HG02763 (cell line): ENCODE measurements at regions not wholly inside any gene's neighbourhood (a gene's known extent, or its start where the extent isn't known, plus 50 kb on each side); places are given as distances from the start of the nearest gene placed in this dataset.
"Not testable (repeated sequence)": the region's sequence is repeated elsewhere in the genome, so short reads cannot be mapped to it uniquely, and the experiment has no call there.

Source experiments
- ATAC-seq: cut with Tn5 transposase; IDR thresholded peaks from one replicate; pipeline ENCODE4 v1.9.1; 2021; ENCODE audit warnings: mild to moderate bottlenecking, moderate library complexity; ENCODE audit not compliant: unreplicated experiment

DNA sequence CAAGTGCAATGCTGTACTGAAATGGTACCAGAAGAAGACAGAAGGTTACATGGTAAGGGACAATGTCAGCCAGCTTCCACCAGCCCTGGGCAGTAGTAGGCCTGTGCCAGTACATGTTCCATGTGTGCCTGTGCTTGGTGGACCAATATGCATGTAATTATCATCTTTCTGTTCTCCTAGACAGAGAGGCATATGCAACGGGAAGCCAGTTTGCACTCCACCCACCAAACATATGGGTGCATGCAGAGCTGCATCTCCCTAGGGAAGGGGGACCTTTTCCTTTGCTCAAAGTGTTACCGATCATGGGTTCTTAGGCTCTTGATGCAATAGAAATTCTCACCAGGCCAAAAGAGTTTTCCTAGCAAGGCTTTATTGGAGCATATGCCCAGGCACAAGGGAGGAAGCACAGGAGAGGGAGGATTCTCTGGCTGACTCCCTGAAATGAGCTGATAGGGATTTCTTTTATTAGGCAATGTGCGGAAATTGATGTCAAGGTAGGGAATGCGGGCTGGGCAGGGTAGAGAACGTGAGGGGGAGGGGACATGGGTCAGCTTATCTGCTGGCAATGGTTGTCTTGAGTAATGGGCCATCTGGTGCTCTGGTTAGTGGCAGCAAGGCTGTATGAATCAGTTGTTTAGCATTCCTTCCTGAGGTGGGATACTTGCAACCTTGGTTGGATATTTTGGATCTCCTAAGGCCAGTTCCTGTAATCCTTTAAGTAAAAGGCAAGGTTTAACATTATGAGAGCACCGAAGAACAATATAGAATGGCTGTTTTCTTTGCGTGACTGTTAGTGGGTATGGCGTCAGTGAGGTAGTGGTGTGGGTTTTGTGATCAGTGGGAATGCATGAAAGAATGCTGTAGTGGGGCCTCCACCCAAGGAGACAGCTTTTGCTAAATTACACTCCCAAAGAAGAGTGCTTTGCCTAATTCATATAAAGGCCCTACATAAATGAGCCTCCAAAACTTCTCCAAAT, 102.5 kb downstream of the CDRT15L2 start:
- not testable (repeated sequence) for ATAC-seq

DNA sequence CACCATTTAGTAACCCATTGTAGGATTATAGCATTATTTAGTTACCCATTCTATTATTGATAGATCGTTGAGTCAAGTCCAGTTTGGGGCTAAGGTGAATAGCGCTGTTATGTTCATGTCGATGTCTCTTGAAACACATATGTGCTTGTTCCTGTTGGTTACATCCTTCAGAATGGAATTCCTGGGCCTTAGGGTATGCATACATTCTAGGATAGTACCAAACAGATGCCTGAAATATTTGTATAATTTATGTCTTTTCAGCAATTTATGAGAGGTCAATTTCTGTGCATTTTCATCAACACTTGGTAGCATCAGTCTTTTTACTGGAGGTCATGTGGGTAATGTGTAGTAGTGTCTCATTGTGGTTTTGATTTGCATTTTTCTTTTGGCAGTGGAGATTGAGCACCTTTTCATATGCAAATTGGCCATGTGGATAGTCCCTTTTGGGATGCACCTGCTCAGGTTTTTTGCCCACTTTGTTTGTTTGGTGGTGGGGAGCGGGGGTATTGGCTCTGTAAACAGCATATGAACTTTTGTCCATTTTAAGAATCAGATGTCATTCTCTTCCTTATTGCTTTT, 104.2 kb downstream of the CDRT15L2 start:
- not testable (repeated sequence) for ATAC-seq

DNA sequence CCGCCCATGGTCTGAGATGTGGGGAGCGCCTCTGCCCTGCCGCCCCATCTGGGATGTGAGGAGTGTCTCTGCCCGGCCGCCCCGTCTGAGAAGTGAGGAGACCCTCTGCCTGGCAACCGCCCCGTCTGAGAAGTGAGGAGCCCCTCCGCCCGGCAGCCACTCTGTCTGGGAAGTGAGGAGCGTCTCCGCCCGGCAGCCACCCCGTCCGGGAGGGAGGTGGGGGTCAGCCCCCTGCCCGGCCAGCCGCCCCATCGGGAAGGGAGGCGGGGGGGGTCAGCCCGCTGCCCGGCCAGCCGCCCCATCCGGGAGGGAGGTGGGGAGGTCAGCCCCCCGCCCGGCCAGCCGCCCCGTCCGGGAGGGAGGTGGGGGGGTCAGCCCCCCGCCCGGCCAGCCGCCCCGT, 105.5 kb downstream of the CDRT15L2 start:
- ATAC-seq: not testable (repeated sequence)

DNA sequence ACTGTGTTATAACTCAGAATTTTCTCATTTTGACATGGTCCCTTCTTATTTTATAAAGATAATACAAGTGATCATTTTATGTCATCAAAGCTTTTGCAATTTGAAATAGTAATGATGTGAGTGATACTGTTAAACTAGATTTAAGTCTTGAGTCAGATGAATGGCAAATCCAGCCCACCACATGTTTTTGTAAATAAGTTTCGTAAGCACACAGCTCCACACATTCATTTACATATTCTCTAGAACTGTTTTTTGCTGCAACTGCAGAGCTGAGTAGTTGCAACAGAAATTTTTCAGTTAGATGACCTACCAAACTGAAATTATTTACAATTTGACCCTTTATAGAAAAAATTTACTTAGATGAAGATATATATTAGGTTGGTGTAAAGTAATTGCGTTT, 108.1 kb downstream of the CDRT15L2 start:
- not testable (repeated sequence) for ATAC-seq

DNA sequence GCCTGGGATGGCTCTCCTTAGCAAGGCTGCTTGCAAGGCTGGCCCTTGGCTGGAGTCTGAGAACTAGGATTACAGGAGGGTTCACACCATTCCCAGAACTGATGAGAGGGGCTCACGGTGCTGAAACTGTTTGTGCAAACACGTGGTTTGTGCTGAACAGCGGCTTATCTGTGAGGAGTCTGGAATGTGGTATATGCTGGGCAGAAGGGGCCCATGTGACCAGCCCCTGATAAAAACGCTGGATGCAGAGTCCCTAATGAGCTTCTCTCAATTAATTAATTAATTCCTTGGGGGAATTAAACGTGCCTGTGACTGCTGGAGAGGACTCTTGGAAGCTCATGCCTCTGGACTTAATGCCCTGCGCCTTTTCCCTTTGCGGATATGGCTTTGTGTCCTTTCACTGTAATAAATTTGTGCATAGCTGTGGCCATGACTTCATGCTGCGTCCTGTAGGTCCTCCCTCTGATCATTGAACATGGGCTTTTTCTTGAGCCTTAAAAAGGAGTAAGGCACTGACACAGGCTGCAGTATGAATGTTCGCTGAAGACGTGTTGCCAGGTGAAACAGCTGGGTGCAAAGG, 109.7 kb downstream of the CDRT15L2 start:
- ATAC-seq: not testable (repeated sequence)

DNA sequence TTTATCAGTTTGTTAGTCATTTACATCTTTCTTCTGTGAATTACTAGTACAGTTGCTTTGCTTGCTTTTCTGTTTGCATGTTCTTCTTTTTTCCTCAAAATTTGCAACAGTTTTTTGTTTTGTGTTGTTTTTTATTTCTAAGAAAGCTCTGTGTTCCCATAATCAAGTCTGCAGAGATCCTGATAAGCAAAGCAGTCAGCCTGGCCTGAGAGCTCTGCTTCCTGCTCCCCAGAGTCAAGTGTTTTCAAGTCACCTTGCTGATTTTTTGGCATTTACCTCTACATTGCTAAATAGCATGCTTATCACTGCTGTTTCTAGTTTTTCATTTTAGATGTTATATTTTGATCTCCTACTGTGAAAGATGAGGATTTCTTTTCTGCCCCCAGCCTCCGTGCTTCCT, 113.2 kb downstream of the CDRT15L2 start:
- ATAC-seq: not testable (repeated sequence)

DNA sequence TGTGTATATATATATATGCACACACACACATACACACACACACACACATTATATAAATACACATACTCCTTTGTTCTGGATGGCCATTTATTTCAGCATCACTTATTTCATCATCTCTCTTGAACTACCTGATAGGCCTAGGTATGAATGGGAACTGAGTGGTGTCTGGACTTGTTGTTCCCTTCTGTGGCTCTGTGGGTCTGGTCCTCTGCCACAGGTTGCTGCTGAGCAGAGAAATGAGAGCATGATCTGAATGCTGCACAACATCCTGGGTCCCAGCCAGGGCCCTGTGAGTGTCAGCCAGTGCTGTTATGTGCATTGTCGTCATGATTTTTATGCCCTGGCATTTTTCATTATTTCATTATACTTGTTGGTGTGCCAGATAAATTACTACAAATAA, 116.3 kb downstream of the CDRT15L2 start:
- ATAC-seq: not testable (repeated sequence)

DNA sequence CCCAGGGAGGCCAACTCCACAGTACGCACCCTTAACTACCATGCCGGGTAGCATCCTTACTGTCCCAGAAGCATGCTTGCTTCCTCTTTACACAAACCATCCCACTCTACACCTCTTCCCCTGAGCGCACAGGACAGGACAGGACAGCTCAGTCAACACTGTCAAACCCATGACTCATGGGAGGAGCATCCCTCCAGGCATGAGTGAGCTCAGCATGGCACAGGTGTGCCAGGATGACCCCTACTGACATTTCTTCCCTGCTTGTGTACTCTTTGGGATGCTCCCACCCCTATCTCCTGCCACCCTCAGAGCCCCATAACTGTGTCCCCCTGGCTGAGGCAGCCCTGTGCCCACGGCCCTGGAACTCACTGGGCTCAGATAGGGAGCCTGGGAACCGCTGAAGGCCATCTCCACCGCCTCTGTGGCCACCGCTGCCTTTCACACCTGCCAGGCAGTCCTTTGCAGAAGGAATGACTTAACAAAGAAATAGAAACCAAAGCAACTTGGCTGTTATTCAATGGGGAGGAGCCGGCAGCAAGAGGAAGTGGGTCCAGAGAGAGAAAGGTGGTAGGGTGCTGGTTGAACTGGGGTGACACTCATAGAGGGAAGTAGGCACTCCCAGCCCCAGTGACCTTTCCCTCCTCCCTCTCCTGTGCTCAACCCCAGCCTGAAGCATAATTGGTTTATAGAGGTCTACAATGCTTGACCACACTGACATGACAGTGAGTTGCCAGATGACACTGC, 119.1 kb downstream of the CDRT15L2 start:
- peak; percentile 83 for ATAC-seq

DNA sequence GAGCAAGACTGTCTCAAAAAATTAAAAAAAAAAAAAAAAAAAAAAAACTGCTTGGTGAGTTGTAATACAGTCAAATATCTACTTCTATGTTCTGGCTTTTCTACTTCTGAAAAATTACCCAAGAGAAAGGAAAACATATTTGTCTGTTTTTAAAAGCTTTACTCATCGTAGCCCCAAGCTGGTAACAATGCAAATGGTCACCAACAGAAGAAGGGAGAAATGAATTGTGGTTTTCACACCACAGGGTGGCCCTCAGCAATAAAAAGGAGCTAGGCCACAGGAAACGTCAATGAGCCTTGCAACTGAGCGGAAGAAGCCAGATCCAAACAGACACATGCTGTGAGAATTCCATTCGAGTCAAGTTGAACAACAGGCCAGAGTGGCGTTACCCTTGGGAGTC, 121.0 kb downstream of the CDRT15L2 start:
- ATAC-seq: not testable (repeated sequence)

DNA sequence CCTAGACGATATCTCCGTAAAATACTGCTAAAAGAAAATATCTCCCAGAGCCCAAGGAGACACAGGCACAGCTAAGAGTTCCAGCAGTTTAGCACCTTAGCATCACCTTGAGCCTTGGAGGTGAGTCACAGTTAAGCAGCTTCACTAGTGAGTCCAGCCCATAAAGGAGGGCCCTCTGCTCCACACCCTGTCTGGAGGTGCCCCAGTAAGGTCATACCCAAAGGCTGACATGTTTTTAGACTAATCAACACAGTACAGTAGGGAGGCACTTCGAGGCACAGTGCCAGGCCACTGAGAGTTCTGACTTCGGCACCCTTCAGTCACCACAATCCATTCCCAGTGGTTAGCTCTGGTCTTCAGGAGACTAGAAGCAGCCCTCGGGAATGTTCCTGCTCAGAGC, 121.8 kb downstream of the CDRT15L2 start:
- not testable (repeated sequence) for ATAC-seq

DNA sequence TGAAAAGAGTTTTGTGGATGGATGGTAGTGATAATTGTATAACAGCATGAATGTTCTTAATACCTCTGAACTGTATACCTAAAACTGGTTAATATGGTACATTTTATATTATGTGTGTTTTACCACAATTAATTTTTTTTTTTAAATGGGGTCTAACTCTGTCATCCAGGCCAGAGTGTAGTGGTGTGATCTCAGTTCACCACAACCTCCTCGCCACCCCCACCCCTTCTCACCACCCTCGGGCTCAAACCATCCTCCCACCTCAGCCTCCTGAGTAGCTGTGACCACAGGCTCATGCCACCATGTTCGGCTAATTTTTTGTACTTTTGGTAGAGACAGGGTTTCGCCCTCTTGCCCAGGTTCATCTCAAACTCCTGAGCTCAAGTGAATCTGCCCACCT, 123.2 kb downstream of the CDRT15L2 start:
- ATAC-seq: no peak

DNA sequence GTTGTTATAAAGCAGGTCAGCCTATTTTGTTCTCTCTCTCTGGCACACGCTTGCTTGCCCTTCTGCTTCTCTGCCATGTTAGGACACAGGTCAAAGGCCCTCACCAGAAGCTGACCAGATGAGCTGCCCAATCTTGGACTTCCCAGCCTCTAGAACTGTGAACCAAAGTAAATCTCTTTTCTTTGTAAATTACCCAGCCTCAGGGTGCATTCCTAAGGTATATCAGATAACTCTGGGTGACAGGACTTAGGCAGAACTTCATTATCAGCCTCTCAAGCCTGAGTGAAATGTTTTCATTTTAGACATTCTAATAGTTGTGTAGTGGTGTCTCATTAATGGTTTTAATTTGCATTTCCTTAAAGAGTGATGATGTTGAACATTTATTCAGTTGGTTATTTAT, 124.3 kb downstream of the CDRT15L2 start:
- ATAC-seq: no peak

DNA sequence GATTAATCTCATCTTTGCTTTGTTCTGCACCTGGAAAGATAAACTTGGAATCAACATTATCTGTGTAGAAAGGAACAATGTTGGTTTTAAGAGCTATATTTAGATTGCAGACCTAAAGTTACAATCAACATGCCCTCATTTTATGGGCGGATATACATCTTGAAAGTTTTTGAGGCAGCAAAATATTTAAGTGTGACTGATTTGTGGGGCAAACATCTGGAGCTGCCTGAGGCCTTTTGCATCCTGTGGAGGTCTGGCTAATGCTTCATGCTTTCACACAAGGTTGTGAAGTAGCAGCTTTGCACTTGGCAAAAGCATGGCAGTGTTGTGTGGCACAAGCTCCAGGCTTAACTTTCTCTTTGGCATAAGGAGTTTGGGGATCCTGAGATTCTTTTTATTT, 125.7 kb downstream of the CDRT15L2 start:
- not testable (repeated sequence) for ATAC-seq

DNA sequence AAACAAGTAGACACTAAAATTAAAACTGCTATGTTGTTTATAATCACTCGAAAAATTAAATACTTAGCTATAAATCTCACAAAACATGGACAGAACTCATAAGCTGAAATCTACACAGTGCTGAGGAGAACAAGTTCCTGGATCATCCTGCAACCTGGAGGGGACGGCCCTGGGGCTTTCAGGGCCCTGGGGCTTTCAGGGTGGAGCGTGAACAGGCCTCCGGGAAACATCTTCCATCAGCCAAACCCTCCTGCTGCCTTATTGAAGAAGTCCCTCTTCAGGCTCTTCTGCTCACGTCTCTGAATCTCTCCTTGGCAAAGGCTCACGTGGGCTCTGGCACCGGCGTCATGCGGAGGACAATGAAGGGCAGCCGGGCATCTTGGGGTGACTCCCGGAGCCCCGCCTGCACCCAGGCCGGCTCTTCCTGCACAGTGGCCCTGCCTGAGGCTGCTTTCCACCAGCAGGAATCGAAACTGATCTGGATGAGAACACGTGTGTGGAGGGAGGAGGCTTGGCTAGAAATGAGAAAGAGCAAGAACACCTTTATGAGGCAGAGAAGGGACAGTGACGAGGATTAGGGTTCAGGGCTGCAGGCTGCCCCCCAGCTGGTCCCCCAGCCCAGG, 127.3 kb downstream of the CDRT15L2 start:
- ATAC-seq: no peak

DNA sequence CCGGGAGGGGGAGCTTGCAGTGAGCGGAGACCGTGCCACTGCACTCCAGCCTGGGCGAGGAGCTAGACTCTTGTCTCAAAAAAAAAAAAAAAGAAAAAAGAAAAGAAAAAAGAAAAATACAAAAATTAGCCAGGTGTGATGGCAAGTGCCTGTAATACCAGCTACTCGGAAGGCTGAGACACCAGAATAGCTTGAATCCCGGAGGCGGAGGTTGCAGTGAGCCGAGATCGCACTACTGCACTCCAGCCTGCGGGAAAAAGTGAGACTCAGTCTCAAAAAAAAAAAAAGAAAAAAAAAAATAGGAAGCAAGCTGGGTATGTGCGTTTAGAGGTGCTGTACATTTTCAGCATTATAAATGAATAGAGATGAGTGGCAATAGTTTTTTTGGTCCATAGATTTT, 129.3 kb downstream of the CDRT15L2 start:
- ATAC-seq: not testable (repeated sequence)

DNA sequence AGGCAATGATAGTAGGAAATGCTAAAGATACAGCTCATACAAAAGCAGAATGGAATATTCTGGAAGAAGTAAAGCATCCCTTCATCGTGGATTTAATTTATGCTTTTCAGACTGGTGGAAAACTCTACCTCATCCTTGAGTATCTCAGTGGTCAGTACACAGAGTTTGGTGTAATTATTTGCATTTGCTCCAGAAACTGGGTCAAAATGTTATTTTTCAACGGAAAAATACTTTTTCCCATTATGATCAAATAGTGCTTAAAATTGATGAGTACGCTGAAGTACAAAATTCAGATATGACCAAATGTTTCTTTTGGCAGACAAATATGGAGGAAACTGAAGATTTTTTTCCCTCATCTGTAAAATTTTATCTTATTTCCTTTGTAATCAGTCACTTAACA, 137.0 kb downstream of the CDRT15L2 start:
- not testable (repeated sequence) for ATAC-seq

DNA sequence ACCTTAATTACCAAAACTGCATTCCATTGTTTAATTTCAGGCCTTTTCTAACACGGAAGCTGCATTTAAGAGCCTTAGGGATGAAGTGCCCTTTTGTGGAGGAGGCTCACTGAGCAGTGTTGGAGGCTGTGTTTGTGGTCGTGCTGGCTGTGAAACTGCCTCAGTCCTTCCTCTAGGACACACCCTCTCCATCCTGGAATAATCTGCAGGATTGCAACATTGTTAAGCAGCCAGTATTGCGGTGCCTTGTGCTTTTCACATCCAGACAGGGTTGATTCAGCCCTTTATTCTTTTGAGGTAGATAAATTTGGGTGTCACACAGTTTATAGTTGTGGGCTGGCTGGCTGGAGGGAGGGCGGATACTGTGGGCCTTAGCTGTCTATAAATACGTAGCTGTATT, 141.6 kb downstream of the CDRT15L2 start:
- ATAC-seq: no peak

DNA sequence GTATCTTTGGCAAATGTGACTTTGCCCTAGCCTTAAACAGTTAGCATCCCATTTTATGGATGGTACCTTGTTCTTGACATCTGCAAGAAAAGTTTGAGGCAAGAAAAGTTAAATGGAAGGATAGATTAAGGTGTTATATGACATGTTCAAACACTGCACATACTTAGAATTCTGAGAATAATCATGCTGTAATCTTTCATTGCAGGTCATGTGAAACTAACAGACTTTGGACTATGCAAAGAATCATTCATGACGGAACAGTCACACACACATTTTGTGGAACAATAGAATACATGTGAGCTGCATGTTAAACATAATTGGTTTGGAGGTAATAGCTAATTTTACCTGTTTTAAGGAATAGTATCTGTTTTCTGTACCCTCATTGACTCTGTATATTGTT, 144.9 kb downstream of the CDRT15L2 start:
- not testable (repeated sequence) for ATAC-seq

DNA sequence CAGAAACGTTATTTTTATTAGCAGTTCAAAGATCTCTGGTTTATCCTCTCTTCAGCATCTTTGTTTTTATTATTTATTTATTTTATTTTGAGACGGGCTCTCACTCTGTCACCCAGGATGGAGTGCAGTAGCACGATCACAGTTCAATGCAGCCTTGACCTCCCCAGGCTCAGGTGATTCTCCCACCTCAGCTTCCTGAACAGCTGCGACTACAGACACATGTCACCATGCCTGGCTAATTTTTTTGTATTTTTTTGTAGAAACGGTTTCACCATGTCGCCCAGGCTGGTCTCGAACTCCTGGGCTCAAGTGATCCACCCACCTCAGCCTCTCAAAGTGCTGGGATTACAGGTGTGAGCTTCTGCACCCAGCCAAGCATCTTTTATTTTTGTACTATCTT, 147.7 kb downstream of the CDRT15L2 start:
- not testable (repeated sequence) for ATAC-seq

DNA sequence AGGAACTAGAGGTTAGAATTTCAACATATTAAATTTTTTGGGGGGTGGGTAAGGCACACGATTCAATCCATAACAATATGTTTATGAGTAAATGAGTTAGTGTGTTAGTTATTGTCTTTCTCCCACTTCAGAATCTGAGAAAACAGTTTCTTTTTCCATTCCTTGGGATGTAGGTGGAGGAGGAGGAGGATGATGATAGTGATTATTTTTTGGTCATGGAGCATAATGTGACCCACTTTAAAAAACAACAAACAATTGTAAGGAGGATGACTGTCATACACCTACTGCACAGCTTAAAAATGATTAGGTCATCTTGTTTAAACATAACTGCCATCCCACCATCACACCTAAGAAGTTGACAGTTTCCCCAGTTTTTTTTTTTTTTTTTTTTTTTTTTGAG, 148.7 kb downstream of the CDRT15L2 start:
- no peak for ATAC-seq

DNA sequence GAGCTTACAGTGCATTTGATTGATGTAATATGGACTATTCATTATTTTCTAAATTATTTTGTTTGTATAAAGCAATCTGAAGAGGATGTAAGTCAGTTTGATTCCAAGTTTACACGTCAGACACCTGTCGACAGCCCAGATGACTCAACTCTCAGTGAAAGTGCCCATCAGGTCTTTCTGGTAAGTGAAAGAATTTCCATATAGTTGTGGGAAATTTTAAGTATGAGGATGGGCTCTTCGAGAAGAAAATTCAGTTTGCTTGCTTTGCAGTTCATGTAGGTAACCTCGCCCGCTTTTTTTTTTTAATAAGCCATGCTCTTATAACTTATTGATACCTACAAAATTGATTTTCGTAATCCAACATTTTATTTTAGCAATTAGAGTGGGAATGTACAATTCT, 151.6 kb downstream of the CDRT15L2 start:
- ATAC-seq: not testable (repeated sequence)
